ENCODE measurements at regions not wholly inside any gene's neighbourhood (a gene's known extent, or its start where the extent isn't known, plus 50 kb on each side); places are given as distances from the start of the nearest gene placed in this dataset.

DNA sequence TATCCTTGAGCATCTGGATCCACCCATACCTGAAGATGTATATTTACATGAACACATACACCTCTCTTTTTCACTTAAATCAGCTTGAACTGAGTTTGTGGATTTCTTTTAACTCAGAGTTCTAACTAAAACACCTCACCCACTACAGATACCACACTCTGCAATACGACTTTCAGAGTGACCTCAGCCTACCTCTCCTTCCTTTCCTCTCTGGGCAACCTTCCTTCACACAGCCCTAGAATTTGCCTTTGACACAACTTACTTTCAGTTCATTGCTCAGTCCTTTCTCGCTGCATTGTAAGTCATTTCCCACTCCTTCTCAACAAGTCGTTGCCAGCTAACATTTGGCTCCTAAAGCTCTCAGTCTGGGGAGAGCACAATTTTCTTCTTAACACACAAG lies 151.9 kb upstream of the IRX3 start:
- H3K27me3 Mint-ChIP-seq, result peaks cover 20 to 21% of the 10 kb centered on the region in 2 donors
- no peak overlapping the region for H3K27ac Mint-ChIP-seq
- no peak for DNase-seq
- peaks cover 0 to 5% of the 10 kb centered on the region in 2 donors for H3K9me3 Mint-ChIP-seq
- no peaks in the 10 kb centered on the region for H3K36me3 Mint-ChIP-seq (ENCODE audit: insufficient read depth)
- no peak for ATAC-seq (replicated peaks)
- no peaks in the 10 kb centered on the region for H3K4me1 Mint-ChIP-seq (ENCODE audit: low read depth in 2 of 2)
- H3K4me3 Mint-ChIP-seq, result no peak overlapping the region

DNA sequence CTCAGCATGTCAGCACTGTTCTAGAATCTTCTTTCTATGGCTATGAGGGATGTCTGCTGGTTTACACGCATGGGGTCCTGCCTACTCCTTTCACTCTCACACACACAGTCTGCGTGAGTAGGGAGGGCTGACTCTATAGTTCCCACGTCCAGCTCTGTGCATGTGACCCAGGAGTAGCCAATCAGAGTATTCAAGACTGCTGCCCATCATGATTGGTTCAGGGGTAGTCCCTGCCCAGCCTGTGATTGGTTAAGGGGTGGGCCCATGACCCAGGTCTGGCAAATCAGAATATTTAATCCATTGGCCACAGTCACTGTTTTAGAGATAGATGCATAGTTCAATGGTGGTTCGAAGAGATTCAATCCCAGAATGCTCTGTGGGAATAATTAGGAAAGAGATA lies 151.3 kb upstream of the IRX3 start:
- Mint-ChIP-seq H3K4me3 (no peak overlapping the region), H3K9me3 (peaks cover 0 to 5% of the 10 kb centered on the region in 2 donors), H3K27me3 (peaks cover 21 to 25% of the 10 kb centered on the region in 2 donors), H3K27ac (no peak overlapping the region), H3K36me3 (ENCODE audit: insufficient read depth) (no peaks in the 10 kb centered on the region), H3K4me1 (ENCODE audit: low read depth in 2 of 2) (no peaks in the 10 kb centered on the region)
- ATAC-seq (replicated peaks), result no peak
- no peak for DNase-seq

- no peak for ATAC-seq (replicated peaks)
- Mint-ChIP-seq H3K9me3 (peaks cover 0 to 5% of the 10 kb centered on the region in 2 donors), H3K27ac (no peak overlapping the region), H3K4me1 (ENCODE audit: low read depth in 2 of 2) (no peaks in the 10 kb centered on the region), H3K4me3 (no peak overlapping the region), H3K36me3 (ENCODE audit: insufficient read depth) (no peaks in the 10 kb centered on the region), H3K27me3 (peaks cover 21 to 31% of the 10 kb centered on the region in 2 donors)
- no peak for DNase-seq
These were observed 150.8 kb upstream of the IRX3 start for GRCh38 chr16:54437401-54437800.

- H3K27ac Mint-ChIP-seq, result no peak overlapping the region
- peaks cover 23 to 36% of the 10 kb centered on the region in 2 donors for H3K27me3 Mint-ChIP-seq
- DNase-seq (no peak), ATAC-seq (replicated peaks) (no peak)
- peaks cover 0 to 5% of the 10 kb centered on the region in 2 donors for H3K9me3 Mint-ChIP-seq
- H3K4me1 Mint-ChIP-seq (ENCODE audit: low read depth in 2 of 2), result no peaks in the 10 kb centered on the region
- H3K36me3 Mint-ChIP-seq (ENCODE audit: insufficient read depth), result no peaks in the 10 kb centered on the region
- H3K4me3 Mint-ChIP-seq, result no peak overlapping the region
These were observed 149.8 kb upstream of the IRX3 start for GRCh38 chr16:54436346-54436745.

- H3K4me1 Mint-ChIP-seq (ENCODE audit: low read depth in 2 of 2), result peaks cover 0 to 2% of the 10 kb centered on the region in 2 donors
- ATAC-seq (replicated peaks), result no peak
These were observed 148.3 kb upstream of the IRX3 start for GRCh38 chr16:54434859-54435258.

DNA sequence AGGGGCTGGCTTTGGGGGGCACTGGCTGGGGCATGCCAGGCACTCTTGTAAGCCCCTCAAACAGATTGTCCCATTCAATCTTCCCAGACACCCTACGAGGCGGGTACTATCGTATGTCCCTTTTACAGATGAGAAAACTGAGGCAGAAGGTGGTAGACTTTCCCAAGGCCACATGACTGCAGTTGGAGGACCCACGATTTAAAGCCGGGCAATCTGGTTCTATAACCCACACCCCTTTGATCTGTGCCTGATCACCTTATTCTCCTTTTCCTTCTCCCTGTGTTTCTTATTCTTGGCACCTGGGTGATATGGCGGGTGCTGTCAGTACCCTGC lies 146.3 kb upstream of the IRX3 start:
- no peak overlapping the region for H3K27ac Mint-ChIP-seq
- peaks cover 0 to 2% of the 10 kb centered on the region in 2 donors for H3K4me1 Mint-ChIP-seq (ENCODE audit: low read depth in 2 of 2)
- ATAC-seq (replicated peaks) (no peak), DNase-seq (no peak)
- H3K4me3 Mint-ChIP-seq, result no peak overlapping the region
- H3K27me3 Mint-ChIP-seq, result peaks cover 24 to 64% of the 10 kb centered on the region in 2 donors
- H3K36me3 Mint-ChIP-seq (ENCODE audit: insufficient read depth), result no peaks in the 10 kb centered on the region
- peaks cover 0 to 2% of the 10 kb centered on the region in 2 donors for H3K9me3 Mint-ChIP-seq

More at GRCh38 chr16:54434859-54435258, 148.3 kb upstream of the IRX3 start:
- Mint-ChIP-seq H3K4me3 (no peak overlapping the region), H3K27ac (no peak overlapping the region), H3K9me3 (peaks cover 0 to 5% of the 10 kb centered on the region in 2 donors), H3K36me3 (ENCODE audit: insufficient read depth) (no peaks in the 10 kb centered on the region), H3K27me3 (peaks cover 31 to 51% of the 10 kb centered on the region in 2 donors)
- no peak for DNase-seq

- no peaks in the 10 kb centered on the region for H3K36me3 Mint-ChIP-seq (ENCODE audit: insufficient read depth)
- ATAC-seq (replicated peaks), result no peak
- H3K27me3 Mint-ChIP-seq, result peaks cover 19 to 60% of the 10 kb centered on the region in 2 donors
- no peak overlapping the region for H3K4me3 Mint-ChIP-seq
- peaks cover 0 to 2% of the 10 kb centered on the region in 2 donors for H3K4me1 Mint-ChIP-seq (ENCODE audit: low read depth in 2 of 2)
- peaks cover 0 to 1% of the 10 kb centered on the region in 2 donors for H3K9me3 Mint-ChIP-seq
- no peak overlapping the region for H3K27ac Mint-ChIP-seq
- DNase-seq, result no peak
These were observed 145.7 kb upstream of the IRX3 start for GRCh38 chr16:54431997-54432896.

GRCh38 chr16:54431041-54431996 lies 144.7 kb upstream of the IRX3 start:
- H3K9me3 Mint-ChIP-seq, result peaks cover 0 to 1% of the 10 kb centered on the region in 2 donors
- peaks cover 25 to 68% of the 10 kb centered on the region in 2 donors for H3K27me3 Mint-ChIP-seq

DNA sequence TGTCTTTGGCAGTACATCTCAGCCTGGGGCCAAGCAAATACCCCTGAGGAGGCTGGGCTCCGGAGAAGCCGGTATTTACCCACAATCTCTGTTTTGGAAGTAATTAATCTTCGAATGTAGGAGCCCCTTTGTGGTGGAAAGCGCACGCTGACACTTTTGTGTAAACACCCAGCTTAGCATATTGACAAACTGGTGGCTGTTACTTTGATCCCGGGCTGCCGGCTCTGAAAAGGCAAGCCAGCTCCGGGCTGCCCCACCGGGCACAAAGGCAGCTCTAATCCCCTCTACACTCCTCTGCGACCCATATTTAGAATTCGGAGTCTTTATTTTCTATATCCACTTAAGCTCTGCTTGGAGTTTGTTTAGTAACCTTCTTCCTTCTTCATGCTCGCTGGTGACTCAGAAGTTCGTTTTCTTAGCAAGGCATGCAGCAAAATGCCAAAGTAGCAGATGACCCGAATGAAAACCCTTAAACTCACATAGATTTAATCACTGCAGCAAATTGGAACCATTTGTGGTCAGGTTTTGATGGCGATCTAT lies 144.0 kb upstream of the IRX3 start:
- Mint-ChIP-seq H3K4me1 (ENCODE audit: low read depth in 2 of 2) (peaks cover 0 to 2% of the 10 kb centered on the region in 2 donors), H3K27me3 (peaks cover 33 to 68% of the 10 kb centered on the region in 2 donors), H3K36me3 (ENCODE audit: insufficient read depth) (peaks cover 3% of the 10 kb centered on the region), H3K9me3 (no peaks in the 10 kb centered on the region), H3K4me3 (no peak overlapping the region), H3K27ac (peak overlapping the region in 1 of 2 donors; percentile 13)
- ATAC-seq (replicated peaks), result no peak
- DNase-seq, result no peak

More at GRCh38 chr16:54431041-54431996, 144.7 kb upstream of the IRX3 start:
- ATAC-seq (replicated peaks) (no peak), DNase-seq (no peak)
- Mint-ChIP-seq H3K4me3 (no peak overlapping the region), H3K27ac (peak overlapping the region in 1 of 2 donors; percentile 13), H3K4me1 (ENCODE audit: low read depth in 2 of 2) (peaks cover 0 to 2% of the 10 kb centered on the region in 2 donors), H3K36me3 (ENCODE audit: insufficient read depth) (peaks cover under 1% of the 10 kb centered on the region)

DNA sequence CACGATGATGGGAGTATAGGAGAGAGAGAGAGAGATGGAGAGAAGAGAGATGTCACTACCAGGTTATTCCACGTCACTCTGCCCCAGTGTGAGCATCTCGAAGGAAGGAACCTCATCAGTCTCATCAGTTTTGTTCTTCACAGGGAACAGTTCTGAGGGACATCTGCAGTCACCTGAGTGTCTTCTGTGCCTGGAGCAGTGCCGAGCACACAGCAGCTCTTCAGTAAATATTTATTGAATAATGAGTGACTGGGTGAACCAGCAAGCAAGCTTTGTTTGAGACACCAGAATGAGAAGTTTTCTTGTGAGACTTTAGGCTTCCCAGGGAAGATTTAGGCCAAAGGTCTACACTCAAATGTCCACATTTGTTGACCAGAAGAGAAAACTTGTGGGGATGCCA lies 142.4 kb upstream of the IRX3 start:
- H3K4me3 Mint-ChIP-seq, result no peak overlapping the region
- DNase-seq (no peak), ATAC-seq (replicated peaks) (no peak)
- peaks cover 0 to 2% of the 10 kb centered on the region in 2 donors for H3K4me1 Mint-ChIP-seq (ENCODE audit: low read depth in 2 of 2)
- peaks cover 3% of the 10 kb centered on the region for H3K36me3 Mint-ChIP-seq (ENCODE audit: insufficient read depth)
- H3K27ac Mint-ChIP-seq, result no peak overlapping the region
- H3K27me3 Mint-ChIP-seq, result peaks cover 26 to 75% of the 10 kb centered on the region in 2 donors
- H3K9me3 Mint-ChIP-seq, result no peaks in the 10 kb centered on the region

DNA sequence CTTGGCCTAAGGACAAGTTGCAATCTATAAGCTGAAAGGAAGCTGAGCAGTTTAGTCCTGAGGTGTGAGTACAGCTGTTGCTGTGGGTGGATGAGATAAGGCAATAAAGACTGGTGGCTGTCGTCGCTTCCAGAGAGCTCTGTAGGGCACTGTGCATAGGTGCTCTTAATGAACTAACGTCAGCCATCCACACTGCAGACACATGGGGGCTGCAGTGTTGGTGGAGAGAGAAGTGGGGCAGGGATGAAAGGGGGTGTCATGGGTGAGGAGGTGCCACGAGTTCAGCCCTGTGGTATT lies 139.9 kb upstream of the IRX3 start:
- Mint-ChIP-seq H3K36me3 (ENCODE audit: insufficient read depth) (peaks cover 3% of the 10 kb centered on the region), H3K4me1 (ENCODE audit: low read depth in 2 of 2) (peaks cover 0 to 3% of the 10 kb centered on the region in 2 donors), H3K27me3 (peaks cover 26 to 67% of the 10 kb centered on the region in 2 donors), H3K4me3 (no peak overlapping the region), H3K9me3 (no peaks in the 10 kb centered on the region), H3K27ac (no peak overlapping the region)
- DNase-seq, result no peak
- ATAC-seq (replicated peaks), result no peak

- DNase-seq (no peak), ATAC-seq (replicated peaks) (no peak)
- no peaks in the 10 kb centered on the region for H3K9me3 Mint-ChIP-seq
- peaks cover 20 to 62% of the 10 kb centered on the region in 2 donors for H3K27me3 Mint-ChIP-seq
- no peak overlapping the region for H3K27ac Mint-ChIP-seq
- H3K4me1 Mint-ChIP-seq (ENCODE audit: low read depth in 2 of 2), result peaks cover 0 to 2% of the 10 kb centered on the region in 2 donors
- peaks cover 3% of the 10 kb centered on the region for H3K36me3 Mint-ChIP-seq (ENCODE audit: insufficient read depth)
- no peak overlapping the region for H3K4me3 Mint-ChIP-seq
These were observed 139.3 kb upstream of the IRX3 start for GRCh38 chr16:54425681-54426552.

Data from effector memory CD8-positive, alpha-beta T cell (primary cell).